SU-DHL-6 (cell line): ENCODE measurements at regions not wholly inside any gene's neighbourhood (a gene's known extent, or its start where the extent isn't known, plus 50 kb on each side); places are given as distances from the start of the nearest gene placed in this dataset.

ENCODE experiments used
- H2AFZ ChIP-seq: fragments of 200-600 bp; sonication (generic); 2 replicates; pipeline ENCODE4 v1.6.1; 2014; ENCODE audit warnings: low read depth, mild to moderate bottlenecking, moderate library complexity, mixed read lengths, antibody characterized with exemption, low read length; ENCODE audit not compliant: severe bottlenecking
- H3F3A ChIP-seq: fragments of 200-600 bp; shearing (Covaris generic); 2 replicates; pipeline ENCODE4 v1.6.0; 2016; ENCODE audit warnings: antibody characterized with exemption, mild to moderate bottlenecking; ENCODE audit not compliant: insufficient read depth
- H3K27ac ChIP-seq: fragments of 200-600 bp; sonication (generic); 2 replicates; pipeline ENCODE4 v1.5.1; 2016; ENCODE audit warnings: low read depth, mild to moderate bottlenecking, low read length, moderate library complexity, mixed read lengths
- H3K27me3 ChIP-seq: fragments of 200-600 bp; sonication (generic), shearing (Covaris generic); 2 replicates; pipeline ENCODE4 v1.6.0; 2014; ENCODE audit warnings: mild to moderate bottlenecking, low read length
- H3K36me3 ChIP-seq: fragments of 200-600 bp; sonication (generic); 2 replicates; pipeline ENCODE4 v1.6.1; 2014; ENCODE audit warnings: mild to moderate bottlenecking, low read length, mixed read lengths
- H3K4me2 ChIP-seq: fragments of 300-600, 200-600 bp; shearing (Covaris generic), sonication (generic); 2 replicates; pipeline ENCODE4 v1.6.0; 2014; ENCODE audit warnings: low read length, low read depth, mild to moderate bottlenecking; ENCODE audit not compliant: poor library complexity, severe bottlenecking
- H3K4me3 ChIP-seq: fragments of 200-600 bp; sonication (generic); 2 replicates; pipeline ENCODE4 v1.5.1; 2014; ENCODE audit warnings: antibody characterized with exemption, low read length, mild to moderate bottlenecking, mixed read lengths; ENCODE audit not compliant: insufficient read depth, poor library complexity, severe bottlenecking
- H3K79me2 ChIP-seq: fragments of 200-600 bp; sonication (generic); 2 replicates; pipeline ENCODE4 v1.6.1; 2014; ENCODE audit warnings: mild to moderate bottlenecking, low read length, moderate library complexity; ENCODE audit not compliant: insufficient read depth
- H3K9ac ChIP-seq: fragments of 200-600 bp; sonication (generic); 2 replicates; pipeline ENCODE4 v1.7.0; 2014; ENCODE audit warnings: mild to moderate bottlenecking, low read length
- H3K9me2 ChIP-seq: fragments of 200-600 bp; sonication (generic); replicated peaks from 2 replicates; pipeline ENCODE4 v1.6.1; 2014; ENCODE audit warnings: low read length; ENCODE audit not compliant: insufficient read depth
- H3K9me3 ChIP-seq: fragments of 200-600 bp; sonication (generic); 2 replicates; pipeline ENCODE4 v1.6.1; 2014; ENCODE audit warnings: low read length, mixed read lengths; ENCODE audit not compliant: insufficient read depth
- H4K20me1 ChIP-seq: fragments of 200-600 bp; sonication (generic); 2 replicates; pipeline ENCODE4 v1.6.1; 2014; ENCODE audit warnings: low read depth, mild to moderate bottlenecking, antibody characterized with exemption, low read length, moderate library complexity, mixed read lengths
- EZH2phosphoT487 ChIP-seq: fragments of 200-600 bp; sonication (generic), shearing (Covaris generic); conservative IDR thresholded peaks from 2 replicates; pipeline ENCODE4 v1.6.1; 2018; ENCODE audit warnings: mild to moderate bottlenecking, antibody characterized with exemption, low read length, moderate library complexity, mixed read lengths
- TF ChIP-seq, protein P1 (sequence below): fragments of 200-600 bp; sonication (generic); IDR thresholded peaks from one replicate; pipeline ENCODE4 v1.5.1; 2017; ENCODE audit warnings: antibody characterized with exemption, mild to moderate bottlenecking, low read length, moderate library complexity; ENCODE audit not compliant: insufficient read depth, poor library complexity, severe bottlenecking

DNA sequence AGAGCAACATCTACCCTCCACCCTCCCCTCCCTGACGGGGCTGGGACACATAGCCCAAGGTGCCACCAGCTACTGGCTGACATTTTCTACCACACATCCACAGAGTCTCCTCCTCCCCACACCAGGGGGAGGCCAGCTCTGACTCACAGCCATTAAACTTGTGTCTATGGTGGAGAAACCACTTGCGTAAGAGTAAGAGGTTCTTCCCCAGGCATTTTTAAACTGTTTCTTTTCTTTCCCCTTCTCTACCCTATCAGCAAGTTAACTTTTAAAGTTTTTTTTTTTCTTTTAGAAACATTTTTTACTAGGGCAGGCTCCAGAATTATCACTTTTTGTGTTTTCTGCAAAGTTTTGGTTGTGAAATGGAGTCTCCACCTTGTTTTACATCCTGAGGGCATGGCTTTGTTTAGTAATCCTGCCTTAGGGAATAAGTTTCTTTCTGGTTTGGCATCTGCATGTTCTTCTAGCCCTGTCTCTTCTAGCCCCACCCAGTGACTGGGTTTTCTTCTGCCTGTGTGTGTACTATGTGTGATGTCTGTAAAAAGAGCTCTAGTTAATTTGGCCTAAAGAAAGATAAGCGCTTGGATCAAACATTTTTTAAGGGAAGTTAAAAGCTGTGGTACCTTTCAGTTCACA is 148.8 kb upstream of the GADL1 start:
- Histone ChIP-seq H3K4me2 (no peak overlapping the region), H3K27ac (no peak overlapping the region), H3K27me3 (no peaks in the 10 kb centered on the region), H3K79me2 (no peaks in the 10 kb centered on the region), H3F3A (no peaks in the 10 kb centered on the region), H3K9me2 (no peaks in the 10 kb centered on the region), H3K36me3 (no peaks in the 10 kb centered on the region), H3K4me3 (no peak overlapping the region), H3K9ac (no peak overlapping the region), H2AFZ (no peak overlapping the region), H3K9me3 (no peaks in the 10 kb centered on the region), H4K20me1 (no peaks in the 10 kb centered on the region)
- TF ChIP-seq, protein P1, sequence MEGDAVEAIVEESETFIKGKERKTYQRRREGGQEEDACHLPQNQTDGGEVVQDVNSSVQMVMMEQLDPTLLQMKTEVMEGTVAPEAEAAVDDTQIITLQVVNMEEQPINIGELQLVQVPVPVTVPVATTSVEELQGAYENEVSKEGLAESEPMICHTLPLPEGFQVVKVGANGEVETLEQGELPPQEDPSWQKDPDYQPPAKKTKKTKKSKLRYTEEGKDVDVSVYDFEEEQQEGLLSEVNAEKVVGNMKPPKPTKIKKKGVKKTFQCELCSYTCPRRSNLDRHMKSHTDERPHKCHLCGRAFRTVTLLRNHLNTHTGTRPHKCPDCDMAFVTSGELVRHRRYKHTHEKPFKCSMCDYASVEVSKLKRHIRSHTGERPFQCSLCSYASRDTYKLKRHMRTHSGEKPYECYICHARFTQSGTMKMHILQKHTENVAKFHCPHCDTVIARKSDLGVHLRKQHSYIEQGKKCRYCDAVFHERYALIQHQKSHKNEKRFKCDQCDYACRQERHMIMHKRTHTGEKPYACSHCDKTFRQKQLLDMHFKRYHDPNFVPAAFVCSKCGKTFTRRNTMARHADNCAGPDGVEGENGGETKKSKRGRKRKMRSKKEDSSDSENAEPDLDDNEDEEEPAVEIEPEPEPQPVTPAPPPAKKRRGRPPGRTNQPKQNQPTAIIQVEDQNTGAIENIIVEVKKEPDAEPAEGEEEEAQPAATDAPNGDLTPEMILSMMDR, result no peak
- no peak for TF ChIP-seq EZH2phosphoT487

DNA sequence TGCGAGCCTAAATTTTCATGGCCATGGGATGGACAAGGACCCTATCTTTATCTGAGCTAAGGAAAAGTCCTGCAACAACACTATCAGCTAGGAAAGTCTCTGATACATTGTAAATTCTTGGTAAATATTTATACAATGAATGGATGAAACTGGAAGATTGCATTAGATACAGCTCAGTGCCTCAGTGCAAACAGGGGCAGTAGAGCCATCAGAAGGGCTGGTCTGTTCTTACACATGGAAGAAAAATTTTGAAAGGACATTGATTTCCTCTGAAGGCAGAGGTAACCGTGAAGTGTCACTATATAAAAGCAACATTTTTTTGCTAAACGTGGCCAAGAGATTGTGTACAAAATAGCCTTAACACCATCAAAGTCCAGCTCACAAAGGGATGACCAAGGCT is 153.2 kb upstream of the GADL1 start:
- no peaks in the 10 kb centered on the region for H3K36me3 ChIP-seq
- H3K4me2 ChIP-seq, result no peak overlapping the region
- no peak overlapping the region for H3K9ac ChIP-seq

DNA sequence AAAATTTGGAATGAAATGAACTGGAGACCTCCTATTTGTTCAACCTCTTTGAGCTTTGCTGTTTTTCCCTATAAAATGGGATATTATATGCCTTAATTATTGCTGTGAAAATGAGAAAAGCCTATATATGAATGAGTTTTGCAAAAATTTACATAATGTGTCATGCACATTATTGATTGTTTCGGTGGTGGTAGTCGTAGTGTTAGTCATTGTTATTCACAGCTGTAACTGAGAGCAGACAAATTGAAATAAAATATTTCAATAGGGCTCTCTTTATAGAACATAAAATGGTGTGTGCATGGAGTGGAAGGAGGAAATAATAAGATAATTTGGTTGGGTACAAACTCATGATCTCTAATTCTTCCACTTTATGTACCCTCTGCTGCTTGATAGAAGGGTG is 153.7 kb upstream of the GADL1 start:
- no peaks in the 10 kb centered on the region for H3K27me3 ChIP-seq
- no peak for TF ChIP-seq EZH2phosphoT487
- TF ChIP-seq, protein P1, result no peak
- no peak overlapping the region for H3K4me2 ChIP-seq
- no peak overlapping the region for H3K4me3 ChIP-seq
- no peak overlapping the region for H2AFZ ChIP-seq
- no peak overlapping the region for H3K27ac ChIP-seq
- H4K20me1 ChIP-seq, result no peaks in the 10 kb centered on the region
- H3F3A ChIP-seq, result no peaks in the 10 kb centered on the region
- H3K36me3 ChIP-seq, result no peaks in the 10 kb centered on the region
- no peaks in the 10 kb centered on the region for H3K9me2 ChIP-seq
- no peak overlapping the region for H3K9ac ChIP-seq
- H3K9me3 ChIP-seq, result no peaks in the 10 kb centered on the region
- H3K79me2 ChIP-seq, result no peaks in the 10 kb centered on the region

More for the DNA sequence above, 153.2 kb upstream of the GADL1 start:
- no peaks in the 10 kb centered on the region for H3K9me2 ChIP-seq
- H2AFZ ChIP-seq, result no peak overlapping the region
- TF ChIP-seq, protein P1, result no peak
- TF ChIP-seq EZH2phosphoT487, result no peak
- no peak overlapping the region for H3K4me3 ChIP-seq
- no peaks in the 10 kb centered on the region for H3F3A ChIP-seq
- H3K79me2 ChIP-seq, result no peaks in the 10 kb centered on the region
- no peak overlapping the region for H3K27ac ChIP-seq
- no peaks in the 10 kb centered on the region for H4K20me1 ChIP-seq
- H3K27me3 ChIP-seq, result no peaks in the 10 kb centered on the region
- no peaks in the 10 kb centered on the region for H3K9me3 ChIP-seq
